Subcutaneous abdominal adipose tissue (tissue), 5 donors: ENCODE measurements at regions not wholly inside any gene's neighbourhood (a gene's known extent, or its start where the extent isn't known, plus 50 kb on each side); places are given as distances from the start of the nearest gene placed in this dataset.

Source experiments
- H3K27ac ChIP-seq: one replicate; pipeline ENCODE4 v1.7.0; 2013; ENCODE audit warnings: low read depth, mild to moderate bottlenecking, inconsistent platforms, low read length, moderate library complexity
- H3K27me3 ChIP-seq, 5 donors: one replicate each; pipeline ENCODE4 v1.7.0; 2013; ENCODE audit warnings: low read length in 5 of 5, inconsistent platforms in 1 of 5; ENCODE audit not compliant: control insufficient read depth in 5 of 5, insufficient read depth in 4 of 5
- H3K36me3 ChIP-seq, 5 donors: one replicate each; pipeline ENCODE4 v1.7.0; 2013; ENCODE audit warnings: low read length in 5 of 5; ENCODE audit not compliant: control insufficient read depth in 5 of 5, insufficient read depth in 5 of 5
- H3K4me1 ChIP-seq, 5 donors: one replicate each; pipeline ENCODE4 v1.7.0; 2013; ENCODE audit warnings: low read length in 5 of 5, mild to moderate bottlenecking in 3 of 5, moderate library complexity in 1 of 5; ENCODE audit not compliant: control insufficient read depth in 5 of 5, insufficient read depth in 5 of 5
- H3K4me3 ChIP-seq, 5 donors: one replicate each; pipeline ENCODE4 v1.7.0; 2013; ENCODE audit warnings: low read length in 5 of 5, low read depth in 1 of 5
- H3K9ac ChIP-seq, 5 donors: one replicate each; pipeline ENCODE4 v1.7.0; 2013; ENCODE audit warnings: low read length in 5 of 5, mild to moderate bottlenecking in 4 of 5, moderate library complexity in 3 of 5
- H3K9me3 ChIP-seq, 5 donors: one replicate each; pipeline ENCODE4 v1.7.0; 2013; ENCODE audit warnings: low read length in 5 of 5; ENCODE audit not compliant: control insufficient read depth in 5 of 5
- donor health status: healthy.
- donor health status: healthy.
- donor health status: healthy.
- donor health status: healthy.
- donor health status: healthy.

DNA sequence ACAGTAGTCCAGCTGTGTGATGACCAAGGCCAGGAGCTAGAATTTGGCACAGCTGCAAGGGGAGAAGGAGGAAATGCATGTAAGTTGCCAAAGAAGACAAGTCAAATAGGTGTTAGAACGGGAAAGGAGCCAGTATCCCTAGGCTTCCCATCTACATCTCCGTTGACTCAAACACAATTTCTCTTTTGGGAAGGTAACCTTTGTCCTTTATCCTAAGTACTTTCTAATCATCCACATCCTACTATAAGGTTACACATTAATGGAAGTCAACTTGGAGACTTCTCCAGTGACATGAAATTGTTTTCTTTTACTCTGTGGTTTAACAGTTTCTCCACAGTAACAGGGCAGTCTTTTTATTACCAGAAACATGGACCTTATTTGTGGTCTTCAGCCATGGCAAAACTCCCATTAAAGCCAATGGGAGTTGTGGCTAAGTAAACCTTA is 620.0 kb downstream of the ANKRD50 start:
- Histone ChIP-seq H3K9me3 (peaks cover 0 to 5% (median 0%) of the 10 kb centered on the region in 5 donors), H3K36me3 (no peaks in the 10 kb centered on the region), H3K9ac (no peak overlapping the region), H3K4me1 (peaks cover 0 to 11% (median 4%) of the 10 kb centered on the region in 5 donors), H3K27ac (no peak overlapping the region), H3K4me3 (no peak overlapping the region), H3K27me3 (no peaks in the 10 kb centered on the region)

DNA sequence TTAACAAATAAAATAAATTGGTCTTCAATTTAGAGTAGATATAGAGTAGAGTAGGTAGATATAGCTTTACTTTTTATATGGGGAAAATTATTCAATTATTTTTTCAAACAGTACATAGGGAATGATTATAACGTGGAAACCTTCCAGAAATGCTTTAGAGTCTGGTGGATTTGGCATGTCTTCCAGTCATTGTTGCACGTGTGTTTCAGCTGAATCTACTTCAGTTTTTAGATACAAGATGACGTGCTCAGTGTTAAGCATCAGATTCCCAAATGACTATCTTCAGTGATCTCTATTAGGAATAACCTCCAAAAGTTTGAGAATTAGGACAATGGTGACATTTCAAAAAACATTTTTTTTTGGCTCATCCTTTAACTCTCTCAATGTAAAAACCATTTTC is 616.9 kb downstream of the ANKRD50 start:
- H3K4me1 ChIP-seq: peaks cover 0 to 17% (median 9%) of the 10 kb centered on the region in 5 donors
- no peak overlapping the region for H3K27ac ChIP-seq

DNA sequence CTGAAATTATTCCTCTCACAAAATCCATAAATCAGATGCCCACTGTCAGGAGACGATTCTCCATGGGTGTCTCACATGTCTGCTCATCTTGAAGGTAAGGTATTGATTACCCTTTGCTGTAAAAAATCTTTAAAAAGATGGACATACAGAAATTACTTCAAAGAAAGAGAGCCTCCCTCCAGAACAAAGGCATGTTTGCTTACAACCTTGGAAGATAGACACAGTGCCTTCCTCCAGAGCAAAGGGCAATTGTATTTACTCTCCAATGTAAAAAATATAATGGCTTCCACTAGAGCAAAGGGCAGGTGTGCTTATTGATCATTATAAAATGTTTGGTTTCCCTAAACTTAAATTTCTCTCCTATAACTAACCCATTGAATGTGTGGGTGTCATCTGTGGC is 616.2 kb downstream of the ANKRD50 start:
- Histone ChIP-seq H3K4me1 (peaks cover 0 to 17% (median 9%) of the 10 kb centered on the region in 5 donors), H3K9ac (no peak overlapping the region), H3K36me3 (no peaks in the 10 kb centered on the region), H3K27me3 (no peaks in the 10 kb centered on the region), H3K27ac (no peak overlapping the region), H3K4me3 (no peak overlapping the region), H3K9me3 (peaks cover 0 to 5% (median 0%) of the 10 kb centered on the region in 5 donors)

More for the DNA sequence above, 616.9 kb downstream of the ANKRD50 start:
- Histone ChIP-seq H3K9me3 (peaks cover 0 to 5% (median 0%) of the 10 kb centered on the region in 5 donors), H3K36me3 (no peaks in the 10 kb centered on the region), H3K4me3 (no peak overlapping the region), H3K27me3 (no peaks in the 10 kb centered on the region), H3K9ac (no peak overlapping the region)

DNA sequence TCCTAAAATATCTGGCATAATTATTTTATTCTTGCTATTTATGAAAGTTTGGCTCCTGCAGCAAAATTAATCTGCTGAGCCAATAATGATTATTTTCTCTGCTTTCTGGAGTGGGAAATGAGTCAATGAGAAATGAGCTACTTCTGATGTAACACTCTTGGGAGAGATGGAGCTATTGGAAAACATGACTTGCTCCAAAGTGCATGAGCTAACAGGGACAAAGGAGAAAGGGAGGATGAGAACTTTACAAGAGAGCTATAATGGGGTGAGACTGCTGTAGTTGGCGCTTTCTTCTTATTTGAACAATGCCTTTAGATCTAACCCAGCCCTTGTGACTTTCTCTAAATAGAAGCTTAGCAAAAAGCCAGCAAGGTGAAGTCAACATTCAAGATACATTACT is 615.1 kb downstream of the ANKRD50 start:
- Histone ChIP-seq H3K9ac (no peak overlapping the region), H3K27me3 (no peaks in the 10 kb centered on the region), H3K4me1 (peaks cover 0 to 17% (median 9%) of the 10 kb centered on the region in 5 donors), H3K27ac (no peak overlapping the region), H3K4me3 (no peak overlapping the region), H3K36me3 (no peaks in the 10 kb centered on the region), H3K9me3 (peaks cover 0 to 5% (median 0%) of the 10 kb centered on the region in 5 donors)

DNA sequence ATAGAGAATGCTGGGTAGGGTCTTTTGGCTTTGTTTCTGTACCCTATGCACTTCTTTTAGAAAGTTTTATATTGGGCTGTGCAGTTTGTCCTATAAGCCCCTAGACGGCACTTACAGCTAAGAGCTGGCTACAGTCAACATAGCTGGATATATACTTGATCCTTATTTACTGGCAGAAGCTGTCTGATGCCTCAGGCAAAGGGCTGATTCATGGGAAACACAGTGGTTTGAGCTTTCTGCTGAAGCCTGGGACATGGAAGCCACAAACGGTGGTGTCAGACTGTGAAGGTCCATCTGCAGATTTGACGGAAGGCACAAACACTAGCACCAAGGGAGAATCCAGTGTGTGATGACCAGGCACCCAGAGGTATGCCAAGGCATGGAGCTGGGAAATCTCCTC is 608.4 kb downstream of the ANKRD50 start:
- Histone ChIP-seq H3K36me3 (no peaks in the 10 kb centered on the region), H3K9me3 (peaks cover 0 to 4% (median 0%) of the 10 kb centered on the region in 5 donors), H3K9ac (no peak overlapping the region), H3K27ac (no peak overlapping the region), H3K27me3 (no peaks in the 10 kb centered on the region), H3K4me1 (no peaks in the 10 kb centered on the region), H3K4me3 (no peak overlapping the region)

DNA sequence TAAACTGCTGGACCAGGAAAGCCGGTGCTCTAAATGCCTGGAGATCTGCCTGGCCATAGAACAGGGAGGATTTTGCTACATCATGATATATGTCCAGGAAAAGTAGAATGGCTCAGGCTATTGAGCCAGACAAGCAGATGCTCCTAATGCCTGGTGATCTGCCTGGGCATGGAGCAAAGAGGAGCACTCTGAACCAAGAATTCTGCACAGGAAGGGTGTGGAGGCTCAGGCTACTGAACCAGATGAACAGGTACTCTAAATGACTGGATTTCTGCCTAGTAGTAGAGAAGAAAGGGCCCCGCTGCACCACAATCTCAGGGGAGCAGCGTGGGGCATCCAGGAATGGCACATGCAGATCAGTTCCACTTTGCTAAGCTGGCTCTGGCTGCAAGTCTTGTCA is 607.9 kb downstream of the ANKRD50 start:
- Histone ChIP-seq H3K9ac (no peak overlapping the region), H3K27me3 (no peaks in the 10 kb centered on the region), H3K4me3 (no peak overlapping the region), H3K9me3 (peaks cover 0 to 4% (median 0%) of the 10 kb centered on the region in 5 donors), H3K4me1 (no peaks in the 10 kb centered on the region), H3K36me3 (no peaks in the 10 kb centered on the region), H3K27ac (no peak overlapping the region)

DNA sequence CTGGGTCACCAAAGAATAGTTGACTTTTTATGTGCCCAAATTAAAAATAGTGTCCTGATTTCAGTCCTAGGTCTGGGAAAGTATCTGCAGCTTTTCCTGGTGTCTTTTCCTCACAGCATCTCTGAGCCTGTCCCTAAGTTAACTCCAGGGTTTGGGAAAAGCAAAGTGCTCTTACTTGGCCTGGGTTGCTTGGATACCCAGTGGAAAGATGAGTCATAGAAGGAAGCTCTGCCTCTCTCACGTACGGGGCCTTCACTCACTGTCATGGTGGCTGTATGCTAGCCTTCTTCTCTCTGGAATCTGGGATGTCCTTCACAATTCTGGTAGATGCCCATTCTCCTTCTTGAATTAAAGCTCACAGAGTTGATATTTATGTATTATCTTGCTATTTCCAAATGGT is 607.3 kb downstream of the ANKRD50 start:
- H3K9me3 ChIP-seq: peaks cover 0 to 4% (median 0%) of the 10 kb centered on the region in 5 donors
- H3K9ac ChIP-seq: no peak overlapping the region
- no peaks in the 10 kb centered on the region for H3K27me3 ChIP-seq
- no peak overlapping the region for H3K4me3 ChIP-seq
- H3K36me3 ChIP-seq: no peaks in the 10 kb centered on the region
- H3K4me1 ChIP-seq: no peaks in the 10 kb centered on the region
- H3K27ac ChIP-seq: no peak overlapping the region

DNA sequence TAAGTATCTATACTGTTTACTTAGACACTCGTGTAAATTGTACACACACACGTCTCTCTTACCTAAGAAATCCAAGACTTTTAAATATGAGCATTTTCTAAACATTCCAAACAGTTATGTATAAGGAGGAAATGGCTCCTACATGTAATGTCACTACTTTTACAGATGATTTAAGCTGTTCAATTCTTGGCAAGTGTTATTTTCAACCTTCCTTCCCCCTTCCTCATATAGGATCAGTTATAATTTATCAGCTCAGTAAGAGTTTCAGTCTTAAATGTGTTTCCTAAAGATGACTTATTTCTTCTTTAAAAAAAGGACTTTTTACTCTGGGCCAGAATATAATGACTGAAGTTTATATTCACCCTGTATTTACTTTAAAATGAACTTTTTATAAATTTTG is 601.1 kb downstream of the ANKRD50 start:
- Histone ChIP-seq H3K36me3 (no peaks in the 10 kb centered on the region), H3K9ac (no peak overlapping the region), H3K9me3 (no peaks in the 10 kb centered on the region), H3K4me1 (peaks cover 2 to 8% (median 3%) of the 10 kb centered on the region in 5 donors), H3K27me3 (no peaks in the 10 kb centered on the region), H3K27ac (no peak overlapping the region), H3K4me3 (no peak overlapping the region)

DNA sequence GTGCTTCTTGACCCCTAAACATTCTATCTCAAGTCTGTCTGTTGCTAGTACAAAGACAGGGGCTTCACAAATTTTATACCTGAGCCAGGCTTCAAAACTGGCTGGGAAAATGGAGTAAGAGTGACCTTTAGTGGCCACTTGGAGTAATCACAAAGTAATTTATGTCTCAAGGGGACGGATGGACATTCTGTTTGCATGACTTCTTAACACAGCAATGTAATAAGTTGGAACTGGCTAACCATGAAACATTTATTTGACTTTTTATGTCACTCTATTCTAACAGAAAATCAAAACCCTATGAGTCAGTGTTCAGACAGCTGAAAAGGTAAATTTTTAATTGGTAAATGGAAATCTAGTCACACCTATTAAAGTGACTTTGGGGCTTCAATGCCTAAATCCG is 600.6 kb downstream of the ANKRD50 start:
- Histone ChIP-seq H3K27ac (no peak overlapping the region), H3K9me3 (no peaks in the 10 kb centered on the region), H3K9ac (no peak overlapping the region), H3K4me3 (no peak overlapping the region), H3K36me3 (no peaks in the 10 kb centered on the region), H3K4me1 (peaks cover 2 to 8% (median 3%) of the 10 kb centered on the region in 5 donors), H3K27me3 (no peaks in the 10 kb centered on the region)

DNA sequence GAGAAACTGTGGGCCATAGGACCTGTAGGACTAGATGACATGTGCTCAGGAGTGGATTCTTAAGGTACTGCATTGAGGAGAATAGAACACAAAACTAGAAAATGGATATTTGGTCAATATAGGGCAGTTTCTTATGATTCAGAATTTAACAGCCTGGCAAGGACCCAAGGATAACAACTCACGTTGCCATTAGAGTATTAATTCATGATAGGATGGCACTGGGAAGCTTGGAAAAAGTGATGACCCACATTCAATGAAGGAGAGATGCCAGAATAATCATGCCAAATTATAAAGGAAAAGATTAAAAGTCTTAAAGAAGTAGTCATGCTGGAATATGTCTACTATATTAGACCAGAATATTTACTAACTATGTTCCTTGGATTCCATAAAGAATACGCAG is 594.5 kb downstream of the ANKRD50 start:
- no peak overlapping the region for H3K4me3 ChIP-seq
- H3K27me3 ChIP-seq: no peaks in the 10 kb centered on the region
- no peak overlapping the region for H3K9ac ChIP-seq
- peaks cover 0 to 4% (median 0%) of the 10 kb centered on the region in 5 donors for H3K4me1 ChIP-seq
- no peaks in the 10 kb centered on the region for H3K36me3 ChIP-seq
- H3K9me3 ChIP-seq: no peaks in the 10 kb centered on the region
- no peak overlapping the region for H3K27ac ChIP-seq
